Stimulated activated naive CD4-positive, alpha-beta T cell (primary cell): ENCODE measurements at regions not wholly inside any gene's neighbourhood (a gene's known extent, or its start where the extent isn't known, plus 50 kb on each side); places are given as distances from the start of the nearest gene placed in this dataset.
"Not testable (repeated sequence)": the region's sequence is repeated elsewhere in the genome, so short reads cannot be mapped to it uniquely, and the experiment has no call there.

Experiments
- DNase-seq, 6 experiments: peaks; one replicate each; lab custom pipeline; 2025; lab: John Stamatoyannopoulos, UW

DNA sequence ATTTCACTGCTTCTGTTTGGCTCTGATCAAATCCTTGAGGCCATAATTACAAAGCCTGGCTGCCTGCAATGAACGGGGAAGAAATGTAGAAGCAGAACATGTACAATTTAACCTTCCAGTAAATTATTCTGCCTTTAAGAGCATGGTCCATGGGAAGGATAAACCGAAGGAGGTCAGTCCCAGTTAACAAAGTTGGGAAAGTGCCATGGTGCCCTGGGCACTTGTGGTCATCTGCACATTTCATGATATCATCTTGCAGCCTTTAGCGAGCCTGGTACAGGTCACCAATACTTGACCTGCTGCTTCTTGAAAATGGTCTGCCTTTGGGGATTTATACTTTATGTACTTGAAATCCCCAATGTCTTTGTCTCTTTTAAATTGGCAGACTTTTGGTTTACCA lies 175.9 kb upstream of the KITLG start:
- DNase-seq, result no peak

DNA sequence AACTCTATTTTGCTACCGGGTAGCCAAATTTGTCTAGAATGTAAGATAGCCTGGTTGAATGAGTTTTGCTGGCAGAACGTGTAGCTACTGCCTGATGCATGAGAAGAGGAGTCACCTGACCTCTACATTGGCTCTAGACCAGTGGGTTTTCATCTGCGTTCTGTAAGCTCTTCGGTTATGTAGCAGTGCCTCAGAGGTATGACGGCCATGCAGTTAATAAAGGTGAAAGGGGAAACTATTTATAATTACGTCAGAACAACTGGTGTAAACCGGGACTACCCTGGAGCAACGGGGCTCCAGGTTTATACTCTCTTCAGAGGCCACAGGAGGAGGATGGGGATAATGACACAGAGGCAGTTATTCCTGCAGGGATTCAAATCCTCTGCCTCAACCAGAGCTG lies 173.4 kb upstream of the KITLG start:
- no peak for DNase-seq

DNA sequence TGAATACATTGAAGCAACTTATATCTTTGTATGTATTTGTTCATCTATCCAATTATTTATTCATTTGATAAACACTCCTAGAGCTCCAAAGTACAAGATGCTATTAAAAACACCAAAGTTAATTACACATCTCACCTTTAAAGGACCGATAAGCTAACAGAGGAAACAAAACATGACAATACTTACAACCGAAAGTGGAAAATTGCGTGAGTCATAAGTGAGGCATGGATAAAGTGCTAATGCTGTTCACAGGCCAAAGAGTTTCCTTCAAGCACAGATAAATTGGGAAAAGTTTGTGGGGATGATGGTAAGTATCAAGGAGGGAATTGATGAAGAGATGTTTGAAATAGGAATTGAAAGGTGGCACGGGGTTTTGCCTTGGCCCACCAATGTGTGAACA lies 172.8 kb upstream of the KITLG start:
- DNase-seq, result no peak

DNA sequence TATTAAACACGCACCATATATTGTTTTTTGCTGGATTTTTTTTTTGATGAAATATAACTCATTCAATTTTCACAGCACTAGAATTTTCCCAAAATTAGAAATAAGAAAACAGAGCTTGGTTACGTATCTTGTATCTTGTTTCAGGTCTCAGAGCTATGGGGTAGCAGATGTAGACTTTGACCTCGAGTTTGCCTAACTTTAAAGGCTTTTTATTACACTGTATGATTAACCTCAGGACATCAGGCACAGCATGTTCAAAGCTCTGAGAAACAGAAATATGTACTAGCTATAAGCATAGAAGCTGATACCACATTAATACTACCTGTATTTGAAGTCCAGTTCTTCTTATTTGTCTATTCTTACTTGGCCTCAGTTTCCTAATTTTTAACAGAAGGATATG lies 171.9 kb upstream of the KITLG start:
- DNase-seq, result no peak

DNA sequence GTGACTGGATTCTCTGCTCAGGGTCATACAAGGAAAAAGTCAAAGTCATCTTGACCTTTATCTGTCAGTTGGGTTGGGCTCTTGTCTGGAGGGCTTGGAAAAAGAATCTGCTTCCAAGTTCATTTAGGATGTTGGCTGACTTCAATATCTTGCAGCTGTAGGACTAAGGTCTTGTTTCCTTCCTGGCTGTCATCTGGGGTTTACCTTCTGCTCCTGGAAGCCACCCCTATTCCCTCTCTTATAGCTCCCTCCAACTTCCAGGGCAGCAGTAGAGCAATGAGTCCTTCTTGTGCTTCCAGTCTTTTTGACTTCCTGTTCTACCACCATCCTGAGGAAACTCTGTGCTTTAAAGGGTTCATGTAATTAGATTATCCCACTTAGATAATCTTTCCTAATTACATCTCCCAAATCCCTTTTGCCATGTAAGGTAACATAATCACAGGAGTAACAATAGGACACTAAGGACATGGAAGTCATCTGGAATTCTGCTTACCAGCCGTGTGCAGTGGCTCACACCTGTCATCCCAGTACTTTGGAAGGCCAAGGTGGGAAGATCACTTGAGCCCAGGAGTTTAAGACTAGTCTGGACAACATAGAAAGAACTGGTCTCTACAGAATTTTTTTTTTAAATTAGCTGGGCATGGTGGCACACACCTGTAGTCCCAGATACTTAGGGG lies 170.7 kb upstream of the KITLG start:
- DNase-seq, result no peak

DNA sequence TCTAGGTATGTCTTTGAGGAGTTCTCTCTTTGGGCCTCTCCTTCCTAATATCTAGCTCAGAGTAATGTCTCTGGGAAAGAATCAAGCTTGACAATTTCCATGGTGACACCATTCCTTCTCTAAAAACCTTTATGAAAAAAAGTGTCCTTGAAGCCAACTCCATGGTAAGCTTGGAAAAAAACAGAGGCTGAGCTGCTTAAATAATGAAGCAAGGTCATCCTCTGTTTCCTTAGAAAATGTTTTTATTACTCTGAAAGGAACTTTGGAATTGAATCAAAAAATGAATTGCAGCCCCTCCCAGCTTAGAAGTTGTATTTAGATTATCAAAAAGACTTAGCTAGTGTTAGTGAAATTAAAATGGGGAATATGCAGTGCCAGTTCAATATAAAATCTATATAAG lies 166.1 kb upstream of the KITLG start:
- DNase-seq, result no peak

DNA sequence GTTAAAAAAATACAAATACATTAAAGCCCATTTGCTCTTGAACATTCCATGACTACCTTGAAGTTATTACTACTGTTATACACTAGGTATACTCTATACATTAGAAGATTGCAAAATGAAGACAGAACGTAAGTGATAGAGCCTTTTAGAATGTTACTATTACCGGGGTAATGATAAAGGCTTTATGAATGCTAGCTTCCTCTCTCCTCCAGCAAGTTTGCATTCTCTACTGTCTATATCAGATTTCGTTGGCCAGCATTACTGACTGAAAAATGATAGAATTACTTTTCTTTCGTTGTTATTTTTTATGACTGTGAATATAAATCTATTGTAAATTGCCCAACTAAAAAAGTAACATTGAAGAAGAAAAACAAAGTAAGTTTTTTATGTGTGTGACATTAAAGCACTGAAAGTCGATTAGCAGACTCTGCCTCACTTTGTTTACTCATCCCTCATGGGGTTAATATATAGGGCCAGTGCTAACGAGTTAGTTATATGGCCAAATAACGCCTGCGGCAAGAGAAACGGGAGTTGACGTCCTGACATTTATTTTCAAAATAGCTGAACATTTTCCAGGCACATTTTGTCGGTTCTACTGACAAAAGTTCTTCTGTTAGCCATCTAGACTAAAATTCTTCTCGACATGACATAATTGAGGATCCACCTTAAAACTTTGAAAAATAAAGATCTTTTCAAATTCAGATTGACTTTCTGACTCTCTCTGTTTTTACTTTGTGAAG lies 163.8 kb upstream of the KITLG start:
- no peak for DNase-seq

DNA sequence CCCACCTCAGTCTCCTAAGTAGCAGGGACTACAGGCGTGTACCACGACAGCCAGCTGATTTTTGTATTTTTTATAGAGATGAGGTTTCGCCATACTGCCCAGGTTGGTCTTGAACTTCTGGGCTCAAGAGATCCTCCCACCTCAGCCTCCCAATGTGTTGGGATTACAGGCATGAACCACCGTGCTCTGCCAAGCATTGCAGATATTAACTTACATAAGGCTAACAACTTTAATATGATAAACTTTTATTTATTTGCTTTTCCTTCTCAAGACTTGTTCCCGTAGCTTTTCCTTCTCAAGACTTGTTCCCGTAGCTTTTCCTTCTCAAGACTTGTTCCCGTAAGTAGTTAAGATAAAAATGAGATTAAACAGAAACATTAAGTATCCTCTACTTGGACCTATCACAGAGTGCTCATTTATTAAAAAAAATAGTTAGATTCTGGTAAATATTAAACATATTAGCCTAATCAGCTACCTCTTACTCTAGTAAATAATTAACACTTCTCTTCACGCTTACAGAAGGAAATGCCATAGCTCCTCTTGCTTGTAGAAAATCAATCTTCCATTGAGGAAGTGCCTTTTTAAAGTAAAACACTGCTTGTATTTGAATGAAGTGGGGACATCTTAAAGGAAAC lies 157.7 kb upstream of the KITLG start:
- no peak for DNase-seq

DNA sequence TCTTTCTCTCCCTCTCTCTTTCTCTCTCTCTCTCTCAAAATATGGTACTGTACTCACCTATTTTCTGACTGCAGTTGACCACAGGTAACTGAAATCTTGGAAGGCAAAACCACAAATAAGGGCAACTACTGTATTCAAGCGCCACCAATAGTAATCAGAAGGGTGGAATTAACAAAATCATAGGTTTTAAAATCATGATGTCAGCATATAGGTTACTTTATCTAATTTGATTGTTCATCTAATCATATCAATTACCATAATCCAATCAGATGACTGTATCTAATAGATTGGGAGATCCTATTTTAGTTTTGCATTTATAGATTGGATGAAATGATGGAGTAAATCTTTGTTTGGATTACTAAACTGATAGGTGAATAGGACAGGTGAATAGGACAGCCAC lies 155.8 kb upstream of the KITLG start:
- DNase-seq, result no peak

DNA sequence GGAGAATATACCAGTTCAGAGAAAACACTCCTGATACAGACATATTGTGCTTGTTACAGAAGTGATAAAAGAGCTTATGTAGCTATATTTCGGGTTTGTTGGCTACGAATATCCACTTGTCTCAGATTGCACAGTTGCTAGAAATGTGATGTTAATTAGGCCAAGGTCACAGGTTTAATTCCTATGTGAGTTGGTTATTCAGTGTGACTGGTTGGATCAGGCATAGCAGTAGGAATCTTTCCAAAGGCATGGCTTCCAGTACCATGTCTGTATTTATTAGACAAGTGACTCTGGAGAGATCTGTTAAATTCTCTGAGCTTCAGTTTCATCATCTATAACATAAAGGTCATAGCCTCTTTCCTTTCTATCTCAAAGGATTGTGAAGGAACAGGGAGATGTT lies 152.7 kb upstream of the KITLG start:
- DNase-seq, result no peak

DNA sequence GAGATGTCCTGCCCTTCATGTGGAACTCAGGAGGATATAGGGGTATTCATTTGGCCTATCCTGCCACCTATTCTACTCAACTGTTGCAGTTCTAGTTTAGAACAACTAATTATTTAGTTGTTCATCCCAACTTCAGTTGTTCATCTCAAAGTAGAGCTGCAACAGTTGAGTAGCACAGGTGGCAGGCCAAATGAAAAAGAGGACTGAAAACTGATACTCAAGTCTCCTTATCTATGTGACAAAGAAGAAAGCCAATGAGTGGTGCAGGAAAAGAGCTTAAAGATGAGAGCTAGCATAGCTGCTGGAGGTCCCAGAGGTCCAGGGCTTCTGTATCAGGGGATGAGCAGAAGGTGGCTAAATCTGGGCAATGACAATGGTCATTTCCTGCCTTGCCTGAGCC lies 148.9 kb upstream of the KITLG start:
- no peak for DNase-seq

DNA sequence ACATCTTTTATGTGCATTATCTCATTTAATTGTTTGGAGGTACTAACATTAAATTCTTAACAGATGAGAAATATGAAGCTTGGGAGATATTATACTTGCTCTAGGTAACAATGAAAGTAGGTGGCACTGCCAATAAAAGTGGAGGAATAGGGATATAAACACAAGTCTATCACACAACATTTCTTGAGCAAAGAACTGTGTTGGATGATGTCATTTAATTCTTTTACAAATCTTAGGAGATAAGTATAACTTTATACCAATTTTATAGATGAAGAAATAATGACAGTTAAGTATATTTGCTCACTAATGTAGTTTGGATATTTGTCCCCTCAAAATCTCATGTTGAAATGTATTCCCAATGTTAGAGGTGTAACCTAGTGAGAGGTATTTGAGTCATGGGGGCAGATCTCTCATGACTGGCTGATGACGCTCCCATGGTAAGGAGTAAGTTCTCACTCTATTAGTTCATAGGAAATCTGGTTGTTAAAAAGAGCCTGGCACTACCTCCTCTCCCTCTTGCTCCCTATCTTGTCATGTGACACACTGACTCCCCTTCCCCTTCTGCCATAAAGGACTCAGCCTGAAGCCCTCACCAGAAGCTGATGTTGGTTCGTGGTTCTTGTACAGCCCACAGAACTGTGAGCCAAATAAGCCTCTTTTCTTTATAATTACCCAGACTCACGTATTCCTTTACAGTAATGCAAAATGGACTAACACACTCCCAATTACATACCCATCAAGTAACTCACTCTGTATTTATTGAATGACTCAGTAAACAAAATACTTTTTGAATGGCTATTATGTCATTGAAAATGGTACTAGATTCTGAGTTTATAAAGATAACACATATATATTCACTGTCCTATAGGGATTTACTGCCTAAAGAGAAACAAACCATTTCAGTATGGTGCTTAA lies 146.8 kb upstream of the KITLG start:
- no peak for DNase-seq

DNA sequence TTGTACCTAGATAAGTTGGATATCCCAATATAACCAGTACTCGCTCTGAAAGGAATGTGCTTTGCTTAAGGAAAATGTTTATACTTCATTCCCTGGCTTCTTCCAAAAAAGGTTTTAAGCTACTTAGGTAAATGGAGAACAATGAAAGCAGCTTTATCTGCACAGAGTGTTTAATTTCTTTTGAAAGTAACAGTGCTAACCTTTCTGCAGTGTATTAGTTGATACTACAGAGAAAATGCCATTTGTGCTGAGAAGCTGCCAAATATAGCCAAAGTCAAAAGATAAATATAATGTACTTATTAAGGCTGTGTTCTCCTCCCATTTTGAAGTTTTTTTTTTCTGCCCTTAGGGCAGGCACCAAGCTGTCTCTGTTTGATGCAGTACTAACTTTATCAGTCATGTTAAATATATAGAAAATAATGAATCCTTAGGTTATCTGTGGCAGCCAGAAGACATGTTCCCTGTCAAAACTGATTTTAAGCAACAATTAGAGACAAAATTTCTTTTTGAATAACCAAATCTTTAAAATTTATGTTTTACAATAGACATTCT lies 145.4 kb upstream of the KITLG start:
- no peak for DNase-seq

DNA sequence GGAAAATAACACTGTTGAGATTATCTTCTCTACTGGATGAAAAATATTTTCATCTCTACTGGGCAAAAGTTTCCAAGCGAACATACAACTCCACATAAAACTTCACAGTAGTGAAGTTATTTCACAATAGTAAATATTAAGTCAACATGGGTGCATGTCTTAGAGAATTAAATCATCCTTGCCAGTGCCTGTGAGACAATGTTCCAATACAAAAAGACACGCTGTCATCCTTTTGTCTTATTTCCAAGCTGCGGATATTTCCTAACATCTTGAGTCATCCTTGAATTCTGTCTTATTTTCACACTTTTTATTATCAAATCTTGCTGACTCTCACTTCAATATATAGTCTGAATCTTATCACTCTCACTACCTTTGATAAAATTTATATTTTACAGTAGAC lies 142.9 kb upstream of the KITLG start:
- no peak for DNase-seq

DNA sequence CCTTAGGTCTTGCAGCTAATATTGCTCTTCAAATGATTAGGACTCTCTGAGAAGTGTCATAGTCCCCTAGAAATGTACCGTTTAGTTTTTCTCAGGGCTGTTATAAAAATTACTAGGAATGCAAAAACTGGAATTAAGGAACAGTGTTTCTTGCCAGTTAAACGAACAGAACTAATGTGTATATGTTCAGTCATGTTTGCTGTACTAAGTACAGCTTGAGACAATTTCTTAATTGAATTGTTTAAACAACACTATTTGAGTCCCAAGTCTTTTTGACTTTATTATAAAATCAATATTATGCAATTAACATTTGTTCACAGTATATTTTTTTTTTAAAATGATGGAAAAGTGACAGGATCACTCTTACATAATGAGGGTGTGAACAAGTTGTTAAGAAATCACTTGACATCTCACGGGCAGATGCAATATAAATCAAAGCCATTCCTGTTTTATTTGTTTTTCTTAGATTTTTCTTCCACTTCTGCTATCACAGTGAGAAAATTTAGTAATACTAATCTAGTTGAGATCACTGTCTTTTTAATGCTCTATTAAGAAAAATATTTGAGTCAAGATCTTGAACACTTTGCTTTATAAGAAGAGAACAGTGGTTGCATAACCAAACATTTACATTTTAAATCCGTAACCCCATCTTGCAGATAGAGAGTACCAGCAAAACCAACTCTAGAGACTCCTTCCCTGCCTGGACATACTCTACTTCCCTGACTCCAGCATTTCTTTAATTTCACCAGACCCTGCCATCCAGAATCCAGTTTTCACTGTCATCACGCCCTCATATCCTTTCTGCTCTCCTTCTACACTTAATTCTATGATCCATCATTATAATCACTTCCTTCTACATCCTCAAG lies 140.7 kb upstream of the KITLG start:
- DNase-seq, result no peak

DNA sequence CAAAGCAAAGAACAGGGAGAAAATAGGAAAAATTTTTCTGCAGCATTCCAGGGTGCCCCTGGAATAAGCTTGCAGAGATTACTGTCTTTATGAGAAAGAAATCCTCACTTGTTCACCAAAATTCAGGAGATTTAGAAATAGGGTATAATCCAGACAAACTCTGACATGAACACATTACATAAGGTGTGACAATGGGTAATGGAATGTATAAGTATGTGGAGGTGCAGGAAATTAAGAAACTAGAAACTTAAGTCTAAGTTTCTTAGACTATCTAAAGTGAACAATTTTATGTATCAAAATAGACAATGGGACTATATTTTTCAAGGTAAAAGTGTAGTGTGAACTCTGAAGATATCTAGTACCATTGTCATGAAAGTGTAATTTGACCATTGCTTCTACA lies 140.0 kb upstream of the KITLG start:
- no peak for DNase-seq

DNA sequence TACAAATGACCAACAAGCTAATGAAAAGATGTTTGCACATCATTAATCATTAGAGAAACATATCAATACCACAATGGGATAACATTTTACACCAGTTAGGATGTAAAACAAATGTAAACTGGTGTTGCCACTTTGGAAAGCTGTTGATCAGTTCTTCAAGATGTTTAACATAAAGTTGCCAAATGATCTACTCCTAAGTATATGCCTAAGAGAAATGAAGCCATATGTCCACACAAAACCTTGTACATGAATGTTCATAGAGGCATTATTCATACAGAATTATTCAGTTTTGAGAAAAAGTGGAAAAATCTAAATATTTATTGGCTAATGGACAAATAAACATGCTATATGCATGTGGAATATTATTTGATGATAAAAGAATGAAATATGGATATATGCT lies 136.9 kb upstream of the KITLG start:
- no peak for DNase-seq

DNA sequence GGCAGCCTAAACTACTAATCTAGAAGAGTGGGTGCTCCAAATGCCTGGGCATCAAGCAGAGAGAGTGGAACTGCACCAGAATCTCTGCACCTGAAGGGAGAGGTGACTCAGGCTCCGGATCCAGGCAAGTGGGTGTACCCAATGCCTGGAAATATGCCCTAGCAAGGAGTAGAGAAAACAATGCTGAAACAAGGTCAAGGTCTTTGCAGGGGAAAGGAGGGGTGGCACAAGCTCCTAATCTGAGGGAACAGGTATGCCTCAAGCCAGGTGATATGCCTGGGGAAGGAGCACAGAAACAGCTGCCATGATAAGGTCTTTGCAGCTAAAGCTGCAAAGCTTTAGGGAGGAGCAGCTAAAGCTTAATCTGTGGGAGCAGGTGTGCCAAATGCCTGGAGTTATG lies 136.0 kb upstream of the KITLG start:
- DNase-seq, result no peak

DNA sequence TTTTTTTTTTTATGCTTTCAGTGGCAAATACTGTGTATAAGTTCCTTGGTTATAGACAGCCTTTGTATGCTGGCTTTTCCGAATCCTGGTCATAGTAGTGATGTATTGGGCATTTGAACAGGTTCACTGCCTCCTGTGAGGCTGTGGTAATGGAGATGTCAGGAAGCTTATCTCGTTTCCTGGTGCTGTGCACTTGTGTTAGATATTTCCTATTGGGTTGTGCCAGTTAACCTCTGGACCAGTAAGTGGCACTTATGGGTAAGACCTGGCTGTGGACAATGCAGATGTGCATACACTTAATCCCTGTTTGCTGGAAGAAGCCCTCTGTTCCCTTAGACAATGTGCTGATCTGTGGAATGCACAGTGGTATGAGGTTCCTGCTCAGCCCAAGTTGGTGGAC lies 135.4 kb upstream of the KITLG start:
- no peak for DNase-seq

DNA sequence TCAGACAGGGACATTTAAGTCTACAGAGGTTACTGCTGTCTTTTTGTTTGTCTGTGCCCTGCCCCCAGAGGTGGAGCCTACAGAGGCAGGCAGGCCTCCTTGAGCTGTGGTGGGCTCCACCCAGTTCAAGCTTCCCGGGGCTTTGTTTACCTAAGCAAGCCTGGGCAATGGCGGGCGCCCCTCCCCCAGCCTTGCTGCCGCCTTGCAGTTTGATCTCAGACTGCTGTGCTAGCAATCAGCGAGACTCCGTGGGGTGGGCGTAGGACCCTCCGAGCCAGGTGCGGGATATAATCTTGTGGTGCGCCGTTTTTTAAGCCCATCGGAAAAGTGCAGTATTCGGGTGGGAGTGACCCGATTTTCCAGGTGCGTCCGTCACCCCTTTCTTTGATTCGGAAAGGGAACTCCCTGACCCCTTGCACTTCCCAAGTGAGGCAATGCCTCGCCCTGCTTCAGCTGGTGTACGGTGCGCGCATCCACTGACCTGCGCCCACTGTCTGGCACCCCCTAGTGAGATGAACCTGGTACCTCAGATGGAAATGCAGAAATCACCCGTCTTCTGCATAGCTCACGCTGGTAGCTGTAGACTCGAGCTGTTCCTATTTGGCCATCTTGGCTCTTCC lies 134.1 kb upstream of the KITLG start:
- DNase-seq, result not testable (repeated sequence)

DNA sequence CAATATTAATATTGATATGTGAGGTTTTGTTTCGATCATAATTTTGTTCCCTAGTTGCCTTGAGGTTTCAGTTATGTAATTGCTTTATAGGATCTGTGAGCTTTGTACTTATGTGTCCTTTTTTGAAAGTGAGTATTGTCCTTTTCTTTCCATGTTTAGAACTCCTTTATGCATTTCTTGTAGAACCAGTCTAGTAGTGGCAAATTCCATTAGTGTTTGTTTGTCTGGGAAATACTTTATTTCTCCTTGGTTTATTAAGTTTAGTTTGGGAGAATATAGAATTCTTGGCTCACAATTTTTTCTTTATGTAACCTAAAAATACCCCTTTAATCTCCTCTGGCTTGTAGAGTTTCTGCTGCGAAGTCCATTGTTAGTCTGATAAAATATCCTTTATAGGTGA lies 127.5 kb upstream of the KITLG start:
- no peak for DNase-seq
